GM19043 (cell line): ENCODE measurements at regions not wholly inside any gene's neighbourhood (a gene's known extent, or its start where the extent isn't known, plus 50 kb on each side); places are given as distances from the start of the nearest gene placed in this dataset.
"Not testable (repeated sequence)": the region's sequence is repeated elsewhere in the genome, so short reads cannot be mapped to it uniquely, and the experiment has no call there.

Experiments
- ATAC-seq: cut with Tn5 transposase; IDR thresholded peaks from one replicate; pipeline ENCODE4 v1.9.1; 2021; ENCODE audit warnings: low read depth; ENCODE audit not compliant: unreplicated experiment

- no peak for ATAC-seq
These were observed 138.7 kb downstream of the AKR1D1 start for GRCh38 chr7:138214926-138215325.

GRCh38 chr7:138220321-138220720 lies 144.1 kb downstream of the AKR1D1 start:
- ATAC-seq = not testable (repeated sequence)

- ATAC-seq = not testable (repeated sequence)
These were observed 145.1 kb downstream of the AKR1D1 start for GRCh38 chr7:138221388-138221787.

- ATAC-seq = no peak
These were observed 147.2 kb downstream of the AKR1D1 start for GRCh38 chr7:138223402-138223879.

GRCh38 chr7:138226001-138226476 lies 149.8 kb downstream of the AKR1D1 start:
- ATAC-seq = no peak

GRCh38 chr7:138226745-138227279 lies 150.6 kb downstream of the AKR1D1 start:
- ATAC-seq = no peak

- ATAC-seq = no peak
These were observed 151.9 kb downstream of the AKR1D1 start for GRCh38 chr7:138228119-138228518.

GRCh38 chr7:138228769-138229168 lies 152.5 kb downstream of the AKR1D1 start:
- no peak for ATAC-seq

- ATAC-seq = no peak
These were observed 156.9 kb downstream of the AKR1D1 start for GRCh38 chr7:138233189-138233588.

- ATAC-seq = no peak
These were observed 158.9 kb downstream of the AKR1D1 start for GRCh38 chr7:138235207-138235606.

GRCh38 chr7:138237995-138238394 lies 161.7 kb downstream of the AKR1D1 start:
- ATAC-seq = no peak

GRCh38 chr7:138238734-138239659 lies 162.7 kb downstream of the AKR1D1 start:
- ATAC-seq = no peak

- no peak for ATAC-seq
These were observed 167.2 kb downstream of the AKR1D1 start for GRCh38 chr7:138243430-138243829.

- ATAC-seq = no peak
These were observed 167.6 kb downstream of the AKR1D1 start for GRCh38 chr7:138243836-138244235.

- no peak for ATAC-seq
These were observed 168.3 kb downstream of the AKR1D1 start for GRCh38 chr7:138244606-138245005.

- ATAC-seq = no peak
These were observed 169.0 kb downstream of the AKR1D1 start for GRCh38 chr7:138245216-138245615.

GRCh38 chr7:138245682-138246081 lies 169.4 kb downstream of the AKR1D1 start:
- no peak for ATAC-seq

GRCh38 chr7:138246428-138246827 lies 170.2 kb downstream of the AKR1D1 start:
- ATAC-seq = no peak

GRCh38 chr7:138247081-138247480 lies 170.8 kb downstream of the AKR1D1 start:
- ATAC-seq = no peak

- ATAC-seq = no peak
These were observed 171.5 kb downstream of the AKR1D1 start for GRCh38 chr7:138247568-138248333.

GRCh38 chr7:138248609-138249008 lies 172.3 kb downstream of the AKR1D1 start:
- ATAC-seq = no peak
